Memory B cell (primary cell): ENCODE measurements at regions not wholly inside any gene's neighbourhood (a gene's known extent, or its start where the extent isn't known, plus 50 kb on each side); places are given as distances from the start of the nearest gene placed in this dataset.
"Not testable (repeated sequence)": the region's sequence is repeated elsewhere in the genome, so short reads cannot be mapped to it uniquely, and the experiment has no call there.

ENCODE experiments used
- ATAC-seq: fragments of 150-1000 bp; cut with Tn5 transposase; 2 replicates; pipeline ENCODE4 v1.10.0; 2021; ENCODE audit warnings: low read depth, mild to moderate bottlenecking, moderate library complexity
- DNase-seq, 2 donors: peaks; one replicate each; pipeline ENCODE4 v3.0.0; 2022; ENCODE audit warnings: low spot score in 2 of 2
- H3K27ac Mint-ChIP-seq: one replicate; pipeline ENCODE4 v1.8.0; 2022; ENCODE audit warnings: mild to moderate bottlenecking, moderate library complexity, mixed read lengths
- H3K27me3 Mint-ChIP-seq: one replicate; pipeline ENCODE4 v1.8.0; 2022; ENCODE audit warnings: mixed read lengths
- H3K36me3 Mint-ChIP-seq: one replicate; pipeline ENCODE4 v1.8.0; 2022; ENCODE audit warnings: mild to moderate bottlenecking, mixed read lengths
- H3K4me1 Mint-ChIP-seq: one replicate; pipeline ENCODE4 v1.8.0; 2022; ENCODE audit warnings: mixed read lengths
- H3K4me3 Mint-ChIP-seq: one replicate; pipeline ENCODE4 v1.8.0; 2022; ENCODE audit warnings: mild to moderate bottlenecking, moderate library complexity, mixed read lengths
- H3K9me3 Mint-ChIP-seq: one replicate; pipeline ENCODE4 v1.8.0; 2022; ENCODE audit warnings: mixed read lengths

DNA sequence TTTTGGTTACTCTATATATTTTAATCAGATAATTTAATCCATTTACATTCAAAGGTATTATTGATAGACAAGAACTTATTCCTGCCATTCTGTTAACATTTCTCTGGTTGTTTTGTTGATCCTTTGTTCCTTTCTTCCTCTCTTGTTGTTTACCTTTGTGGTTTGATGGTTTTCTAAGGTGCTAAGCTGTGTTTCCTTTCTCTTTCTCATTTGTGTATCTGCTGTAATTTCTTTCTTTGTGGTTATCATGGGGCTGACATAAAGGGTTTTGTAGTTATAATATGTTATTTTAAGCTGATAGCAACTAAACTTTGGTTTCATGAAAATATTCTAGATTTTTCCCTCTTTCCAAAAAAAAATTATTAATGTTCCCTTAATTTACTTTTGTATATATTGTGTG is 179.2 kb downstream of the NDUFA10 start:
- H3K9me3 Mint-ChIP-seq: peaks cover 12% of the 10 kb centered on the region
- no peaks in the 10 kb centered on the region for H3K4me1 Mint-ChIP-seq
- no peak for ATAC-seq
- no peak overlapping the region for H3K27ac Mint-ChIP-seq
- peaks cover 9% of the 10 kb centered on the region for H3K27me3 Mint-ChIP-seq
- no peak overlapping the region for H3K4me3 Mint-ChIP-seq
- no peak for DNase-seq
- peaks cover 2% of the 10 kb centered on the region for H3K36me3 Mint-ChIP-seq

DNA sequence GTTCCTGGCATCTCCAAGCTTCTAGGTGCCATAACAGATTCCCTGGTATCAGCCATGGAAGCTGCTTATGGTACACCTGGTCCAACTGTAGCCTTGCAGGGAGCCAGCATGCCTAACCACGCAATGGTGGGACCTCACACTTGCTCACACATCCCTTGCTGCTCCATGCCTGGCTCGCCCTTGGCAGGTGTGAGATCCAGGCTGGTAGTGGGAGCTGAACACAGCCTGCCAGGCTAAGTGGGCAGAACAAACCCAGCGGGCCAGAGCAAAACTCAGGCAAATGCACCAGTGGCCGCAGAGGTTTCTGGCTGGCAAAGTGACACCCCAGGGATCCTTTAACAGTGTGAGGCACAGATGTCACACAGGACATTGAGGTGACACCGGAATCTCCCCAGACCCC is 185.8 kb downstream of the NDUFA10 start:
- DNase-seq (no peak), ATAC-seq (no peak)
- Mint-ChIP-seq H3K9me3 (peaks cover 3% of the 10 kb centered on the region), H3K4me1 (no peaks in the 10 kb centered on the region), H3K27ac (no peak overlapping the region), H3K36me3 (peaks cover 2% of the 10 kb centered on the region), H3K4me3 (no peak overlapping the region), H3K27me3 (peaks cover 2% of the 10 kb centered on the region)

DNA sequence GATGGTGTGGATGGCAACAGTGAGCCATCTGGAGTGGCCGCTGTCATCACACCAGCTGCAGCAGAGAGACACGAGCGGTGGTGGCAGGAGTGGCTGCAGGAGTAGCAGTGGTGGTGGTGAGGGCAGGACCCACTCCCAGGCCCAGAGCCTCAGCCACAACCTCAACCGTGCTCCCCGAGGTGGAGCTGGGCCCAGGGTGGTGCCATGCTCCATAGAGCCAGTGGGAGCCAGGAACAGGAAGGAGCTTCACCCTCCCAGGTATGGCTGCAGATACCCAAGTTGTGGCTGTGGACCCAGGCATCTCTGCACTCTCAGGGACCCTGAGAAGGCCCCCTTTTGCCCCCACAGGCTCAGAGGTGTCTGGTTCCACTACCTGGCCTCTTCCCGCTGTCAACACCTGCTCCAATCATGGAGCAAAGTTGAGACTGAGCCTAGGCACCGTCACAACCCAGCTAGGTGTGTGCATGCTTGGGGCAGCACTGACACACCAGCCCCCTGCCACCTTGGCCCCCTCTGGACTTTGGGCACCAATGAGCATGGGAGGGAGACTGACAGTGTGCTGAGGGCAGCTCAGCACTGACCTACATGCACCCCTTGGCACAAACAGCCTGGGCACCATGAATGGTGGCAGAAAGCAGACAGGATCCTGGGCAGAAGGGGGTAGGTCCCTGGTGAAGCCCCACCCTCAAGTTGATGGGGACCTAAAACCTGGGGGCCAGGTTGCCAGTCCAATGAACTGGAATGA is 188.9 kb downstream of the NDUFA10 start:
- Mint-ChIP-seq H3K4me3 (no peak overlapping the region), H3K9me3 (peaks cover 1% of the 10 kb centered on the region), H3K4me1 (no peaks in the 10 kb centered on the region), H3K36me3 (peaks cover 2% of the 10 kb centered on the region), H3K27ac (no peak overlapping the region), H3K27me3 (peaks cover 2% of the 10 kb centered on the region)
- DNase-seq: peak in 1 of 2 donors; percentile 6
- no peak for ATAC-seq

DNA sequence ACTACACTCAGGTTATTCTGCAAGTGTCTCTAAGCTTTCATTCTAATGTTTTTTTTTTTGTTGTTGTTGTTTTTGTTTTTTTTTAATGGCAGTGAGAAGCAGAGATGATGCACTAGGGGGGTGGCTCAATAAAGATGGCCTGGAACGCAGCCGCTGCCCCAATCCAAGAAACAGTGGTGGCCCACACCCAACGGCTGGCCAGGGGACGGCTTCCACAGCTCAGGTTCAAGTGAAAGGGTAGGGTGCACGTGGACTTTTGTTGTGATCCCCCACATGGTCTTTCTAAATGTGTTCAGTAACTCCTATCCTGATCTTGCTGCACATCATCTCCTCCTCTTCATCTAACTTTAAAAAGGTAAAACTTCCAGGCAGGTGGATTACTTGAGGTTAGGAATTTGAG is 190.1 kb downstream of the NDUFA10 start:
- H3K4me1 Mint-ChIP-seq: no peaks in the 10 kb centered on the region
- H3K4me3 Mint-ChIP-seq: no peak overlapping the region
- peaks cover 2% of the 10 kb centered on the region for H3K27me3 Mint-ChIP-seq
- ATAC-seq (no peak), DNase-seq (no peak)
- H3K27ac Mint-ChIP-seq: no peak overlapping the region
- peaks cover 1% of the 10 kb centered on the region for H3K9me3 Mint-ChIP-seq
- H3K36me3 Mint-ChIP-seq: peaks cover 2% of the 10 kb centered on the region

DNA sequence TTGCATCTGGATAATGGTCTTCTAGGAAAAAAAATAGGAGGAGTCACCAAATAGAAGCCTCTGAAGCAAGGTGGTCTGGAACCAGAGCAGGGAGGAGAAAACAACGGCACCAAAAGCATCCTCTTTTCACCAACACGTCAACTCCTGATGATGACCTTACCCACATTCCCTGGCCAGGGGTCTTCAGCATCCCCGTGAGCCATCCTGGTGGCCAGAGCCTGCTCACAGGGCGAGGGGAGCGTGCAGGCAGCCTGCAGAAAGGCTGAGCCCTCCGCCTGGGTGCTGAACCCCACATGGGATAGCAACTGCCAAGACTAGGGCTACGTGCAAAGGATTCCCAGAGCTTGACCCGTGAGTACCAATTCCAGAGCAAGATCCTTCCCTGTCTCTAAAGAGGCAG is 191.0 kb downstream of the NDUFA10 start:
- no peak for ATAC-seq
- H3K9me3 Mint-ChIP-seq: peaks cover 1% of the 10 kb centered on the region
- peaks cover 2% of the 10 kb centered on the region for H3K36me3 Mint-ChIP-seq
- no peak for DNase-seq
- H3K4me1 Mint-ChIP-seq: no peaks in the 10 kb centered on the region
- peaks cover 2% of the 10 kb centered on the region for H3K27me3 Mint-ChIP-seq
- H3K27ac Mint-ChIP-seq: no peak overlapping the region
- no peak overlapping the region for H3K4me3 Mint-ChIP-seq

DNA sequence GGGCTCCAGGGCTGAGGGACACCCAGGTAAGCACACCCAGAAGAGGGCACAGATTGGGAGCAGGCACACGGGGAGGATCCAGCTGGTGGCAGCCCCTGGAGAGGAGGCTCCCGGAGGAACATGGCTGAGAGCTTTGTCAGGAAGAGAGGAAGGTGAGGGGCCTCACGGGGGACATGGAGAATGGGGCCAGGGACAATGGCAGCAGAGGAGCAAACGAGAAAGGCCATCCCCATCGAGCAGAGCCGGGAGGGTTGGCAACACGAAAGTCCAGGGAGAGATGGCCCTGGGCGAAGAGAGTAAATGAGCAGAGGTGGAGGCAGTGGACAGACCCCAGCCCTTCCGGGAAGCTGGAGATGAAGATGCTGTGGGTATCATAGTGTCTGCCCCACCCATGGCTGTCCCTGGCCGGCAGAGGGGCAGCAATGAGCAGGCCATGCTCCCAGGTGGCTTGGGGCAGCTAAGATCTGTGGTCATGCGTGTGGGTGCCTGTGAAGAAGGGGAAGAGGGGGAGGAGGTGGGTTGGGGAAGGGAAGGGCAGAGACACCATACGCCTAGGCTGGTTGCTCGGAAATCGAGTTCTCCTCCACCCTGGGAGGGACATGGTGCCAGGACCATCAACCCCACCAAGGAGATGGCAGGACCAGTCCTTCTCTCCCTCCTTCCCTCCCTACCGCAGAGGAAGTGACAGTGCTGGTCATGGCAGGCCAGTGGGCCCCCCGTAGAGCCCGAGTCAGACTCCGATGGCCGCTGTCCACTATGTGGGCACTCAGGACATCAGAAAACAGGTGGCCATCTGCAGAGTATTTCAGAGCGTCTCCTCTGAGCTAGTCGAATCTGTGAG is 191.7 kb downstream of the NDUFA10 start:
- Mint-ChIP-seq H3K36me3 (peaks cover 2% of the 10 kb centered on the region), H3K4me3 (no peak overlapping the region), H3K4me1 (no peaks in the 10 kb centered on the region), H3K27ac (no peak overlapping the region), H3K27me3 (peaks cover 2% of the 10 kb centered on the region), H3K9me3 (peaks cover 1% of the 10 kb centered on the region)
- DNase-seq: no peak
- ATAC-seq: no peak

DNA sequence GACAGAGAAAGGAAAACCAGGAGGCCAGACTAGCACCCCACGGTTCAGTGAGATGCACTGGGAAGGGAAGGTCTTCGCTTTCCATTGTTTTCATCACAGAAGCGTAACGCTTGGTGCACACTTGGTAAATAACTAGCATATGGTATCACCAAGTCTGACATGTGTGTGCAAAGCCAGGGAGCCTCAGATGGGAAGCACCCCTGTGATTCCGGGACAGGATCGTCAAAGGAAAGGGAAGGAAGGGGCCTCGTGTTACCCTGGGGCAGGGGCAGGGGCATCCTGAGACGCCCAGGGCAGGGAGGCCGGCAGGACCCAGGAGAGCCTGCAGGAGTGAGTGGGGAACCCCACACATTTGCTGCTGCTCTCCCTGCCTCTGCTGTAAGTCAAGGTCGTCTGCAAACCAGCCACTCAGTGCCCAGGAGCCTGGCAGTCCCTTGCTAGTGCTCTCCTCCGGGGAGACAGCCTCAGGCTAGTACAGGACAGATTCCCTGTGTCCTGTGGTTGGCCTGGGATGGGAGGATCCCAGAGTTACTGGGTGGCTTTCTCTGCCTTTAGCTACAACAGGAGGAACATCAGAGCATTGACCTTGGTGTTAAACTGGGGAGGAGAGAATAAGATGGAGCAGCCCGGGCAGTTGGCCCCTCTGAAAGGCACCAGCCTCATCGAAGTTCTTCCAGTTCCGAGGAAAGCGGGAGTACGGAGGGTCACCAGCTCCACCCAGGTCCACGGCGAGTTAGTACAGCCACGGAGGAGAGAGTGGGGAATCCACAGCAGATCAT is 192.5 kb downstream of the NDUFA10 start:
- Mint-ChIP-seq H3K4me3 (no peak overlapping the region), H3K36me3 (peaks cover 2% of the 10 kb centered on the region), H3K4me1 (no peaks in the 10 kb centered on the region), H3K27ac (no peak overlapping the region), H3K27me3 (peaks cover 2% of the 10 kb centered on the region), H3K9me3 (peaks cover 1% of the 10 kb centered on the region)
- DNase-seq (peak in 1 of 2 donors; percentile 7), ATAC-seq (no peak)

DNA sequence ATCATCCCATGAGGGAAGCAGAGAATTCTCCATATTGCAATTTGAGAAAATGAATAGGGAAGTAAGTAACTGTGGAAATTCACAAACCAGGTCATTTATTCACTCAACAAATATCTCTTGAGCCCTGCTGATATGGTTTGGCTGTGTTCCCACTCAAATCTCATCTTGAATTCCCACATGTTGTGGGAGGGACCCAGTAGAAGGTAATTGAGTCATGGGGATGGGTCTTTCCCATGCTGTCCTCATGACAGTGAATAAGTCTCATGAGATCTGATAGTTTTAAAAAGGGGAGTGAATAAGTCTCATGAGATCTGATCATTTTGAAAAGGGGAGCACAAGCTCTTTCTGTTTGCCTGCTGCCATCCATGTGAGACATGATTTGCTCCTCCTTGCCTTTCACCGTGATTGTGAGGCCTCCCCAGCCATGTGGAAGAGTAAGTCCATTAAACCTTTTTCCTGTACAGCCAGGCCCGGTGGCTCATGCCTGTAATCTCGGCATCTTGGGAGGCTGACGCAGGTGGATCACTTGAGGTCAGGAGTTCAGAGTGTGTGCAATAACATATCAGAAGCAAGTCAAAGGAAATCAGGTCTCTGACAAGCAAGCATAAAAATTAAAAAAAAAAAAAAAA is 193.2 kb downstream of the NDUFA10 start:
- DNase-seq (no peak), ATAC-seq (no peak)
- Mint-ChIP-seq H3K36me3 (peaks cover 1% of the 10 kb centered on the region), H3K4me1 (no peaks in the 10 kb centered on the region), H3K27me3 (peaks cover 2% of the 10 kb centered on the region), H3K4me3 (no peak overlapping the region), H3K27ac (no peak overlapping the region), H3K9me3 (peaks cover under 1% of the 10 kb centered on the region)

DNA sequence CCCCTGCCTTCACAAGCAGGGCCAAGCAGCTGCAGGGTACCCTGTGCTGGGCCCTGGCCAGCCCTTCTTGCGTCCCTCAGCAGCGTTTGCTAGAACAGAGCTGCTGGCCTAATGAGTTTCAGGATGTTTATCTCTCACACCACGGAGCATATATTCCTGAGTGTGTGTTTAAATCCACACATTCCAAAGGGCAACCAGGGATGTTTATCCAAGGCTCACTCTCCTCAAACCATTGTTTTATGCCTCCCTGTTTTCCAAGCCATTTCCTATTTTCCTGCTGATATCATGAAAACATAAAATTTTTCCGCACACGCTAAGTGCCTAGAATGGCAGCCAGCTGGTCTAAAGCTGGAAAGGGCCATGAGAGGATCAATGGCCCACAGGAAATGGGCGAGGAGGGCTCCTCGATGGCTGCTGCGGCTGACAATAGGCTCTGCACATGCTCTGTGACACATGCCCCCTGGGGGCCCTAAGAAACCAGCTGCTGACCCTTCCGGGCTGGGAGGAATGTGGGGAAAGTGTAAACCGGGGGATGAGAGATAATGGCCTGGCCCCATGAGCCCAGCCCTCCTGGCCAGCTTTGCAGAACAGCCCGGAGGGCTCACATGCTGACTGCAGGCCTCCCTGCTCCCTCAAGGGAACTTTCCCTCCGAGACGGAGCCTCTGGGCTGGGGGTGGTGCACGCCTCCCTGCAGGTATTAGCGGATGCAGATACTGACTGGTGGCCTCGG is 194.0 kb downstream of the NDUFA10 start:
- Mint-ChIP-seq H3K27me3 (peaks cover 2% of the 10 kb centered on the region), H3K27ac (no peak overlapping the region), H3K4me3 (no peak overlapping the region), H3K9me3 (no peaks in the 10 kb centered on the region), H3K36me3 (no peaks in the 10 kb centered on the region), H3K4me1 (no peaks in the 10 kb centered on the region)
- DNase-seq (no peak), ATAC-seq (no peak)

DNA sequence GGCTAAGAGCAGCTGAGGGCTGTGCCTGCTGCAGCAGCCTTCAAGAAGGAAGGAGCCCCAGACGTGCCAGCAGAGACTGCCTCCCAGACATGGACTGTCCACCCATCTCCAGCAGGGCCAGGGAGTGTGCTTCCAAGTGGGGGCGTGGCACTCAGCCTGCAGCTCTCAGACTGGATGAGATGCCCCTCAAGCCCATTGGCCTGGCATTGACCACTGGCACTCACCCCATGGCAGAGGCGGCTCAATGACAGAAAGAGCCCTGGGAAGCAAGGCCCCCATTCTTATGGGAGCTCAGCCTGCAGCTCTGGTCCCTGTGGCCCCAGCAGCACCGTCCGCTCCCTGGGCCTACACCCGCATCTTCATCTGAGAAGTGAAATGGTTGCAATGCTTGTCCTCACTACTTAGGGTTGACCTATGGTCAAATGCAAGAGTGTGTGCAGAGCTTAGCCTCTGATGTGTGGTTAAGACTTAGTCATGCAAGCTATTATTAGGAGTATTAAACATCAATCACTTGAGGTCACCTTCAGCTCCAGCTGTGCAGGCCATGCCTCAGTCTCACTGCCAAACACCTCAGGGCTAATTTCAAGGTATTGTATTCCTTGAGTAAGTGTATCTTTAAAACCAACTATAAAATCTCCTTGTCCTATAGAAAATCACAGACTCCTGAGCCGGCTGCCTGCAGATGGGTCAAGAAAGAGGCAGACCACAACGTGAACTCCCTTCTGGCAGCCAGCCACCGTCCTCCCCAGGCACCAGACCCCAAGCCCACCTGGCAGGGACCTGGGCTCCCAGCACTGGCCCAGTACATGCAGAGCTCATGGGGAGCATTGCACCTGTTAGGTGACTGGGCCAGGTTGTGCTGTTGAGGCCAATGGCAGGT is 194.8 kb downstream of the NDUFA10 start:
- no peak overlapping the region for H3K27ac Mint-ChIP-seq
- H3K27me3 Mint-ChIP-seq: peaks cover 2% of the 10 kb centered on the region
- DNase-seq: peak in 1 of 2 donors; percentile 6
- H3K9me3 Mint-ChIP-seq: no peaks in the 10 kb centered on the region
- ATAC-seq: no peak
- no peaks in the 10 kb centered on the region for H3K36me3 Mint-ChIP-seq
- no peaks in the 10 kb centered on the region for H3K4me1 Mint-ChIP-seq
- H3K4me3 Mint-ChIP-seq: no peak overlapping the region

DNA sequence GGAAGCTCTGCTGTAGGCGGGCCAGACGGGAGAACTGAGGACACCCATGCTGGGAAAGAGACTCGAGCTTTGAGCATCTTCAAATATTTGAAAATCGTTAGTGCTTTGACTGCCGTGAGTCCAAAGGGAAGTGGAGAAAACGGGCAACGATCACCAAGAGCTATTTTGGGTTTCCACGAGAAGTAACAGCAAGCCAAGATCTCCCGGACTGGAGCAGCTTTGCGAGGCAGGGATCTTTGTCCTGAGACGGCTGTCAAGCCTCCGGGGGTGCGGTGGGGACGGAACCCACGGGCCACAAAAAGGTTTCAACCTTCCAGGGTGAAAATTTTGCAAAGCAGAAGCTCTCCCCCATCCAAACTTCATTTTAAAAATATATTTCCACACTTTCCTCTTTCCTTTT is 195.8 kb downstream of the NDUFA10 start:
- H3K27ac Mint-ChIP-seq: no peak overlapping the region
- H3K9me3 Mint-ChIP-seq: no peaks in the 10 kb centered on the region
- no peak for ATAC-seq
- peaks cover 6% of the 10 kb centered on the region for H3K27me3 Mint-ChIP-seq
- DNase-seq: no peak
- H3K4me1 Mint-ChIP-seq: no peaks in the 10 kb centered on the region
- H3K4me3 Mint-ChIP-seq: no peak overlapping the region
- H3K36me3 Mint-ChIP-seq: no peaks in the 10 kb centered on the region

DNA sequence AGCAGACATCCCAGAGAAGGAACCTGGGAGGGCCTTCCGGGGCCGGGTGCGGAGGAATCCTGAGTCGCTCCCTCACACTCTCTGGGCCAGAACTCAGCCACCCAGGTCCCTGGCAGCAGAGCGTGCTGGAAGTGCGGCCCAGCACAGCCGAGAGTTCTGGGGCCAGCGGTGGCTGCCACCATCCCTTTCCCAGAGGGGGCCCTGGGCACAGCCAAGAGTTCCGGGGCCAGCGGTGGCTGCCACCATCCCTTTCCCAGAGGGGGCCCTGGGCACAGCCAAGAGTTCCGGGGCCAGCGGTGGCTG is 196.2 kb downstream of the NDUFA10 start:
- not testable (repeated sequence) for H3K4me3 Mint-ChIP-seq, DNase-seq, H3K36me3 Mint-ChIP-seq, ATAC-seq, H3K27me3 Mint-ChIP-seq, H3K9me3 Mint-ChIP-seq, H3K27ac Mint-ChIP-seq, H3K4me1 Mint-ChIP-seq
